ENCODE measurements at regions not wholly inside any gene's neighbourhood (a gene's known extent, or its start where the extent isn't known, plus 50 kb on each side); places are given as distances from the start of the nearest gene placed in this dataset.

GRCh38 chr22:49184736-49185135, 642.9 kb downstream of the BRD1 start:
- Histone ChIP-seq H3K27ac (no peak overlapping the region), H3K9me3 (no peaks in the 10 kb centered on the region), H3K36me3 (no peaks in the 10 kb centered on the region), H3K4me3 (no peak overlapping the region), H3K27me3 (peaks cover 0 to 20% (median 0%) of the 10 kb centered on the region in 3 donors), H3K4me1 (no peaks in the 10 kb centered on the region)
- WGBS, 2 donors: 91% methylated on average over 15 of the region's 15 CpGs
- TF ChIP-seq EP300 (IDR thresholded peaks at IDR 0.05): no peak
- no peak for TF ChIP-seq POLR2A (IDR thresholded peaks at IDR 0.05)
- TF ChIP-seq POLR2AphosphoS5 (IDR thresholded peaks at IDR 0.05): no peak
- no peak for TF ChIP-seq CTCF (IDR thresholded peaks at IDR 0.05)
- DNase-seq: no peak
- intact Hi-C loops (cut with DNase I): no loop called here

- intact Hi-C loops (cut with DNase I): no loop called here
- 80 to 84% methylated on average over 26 of the region's 26 CpGs for WGBS, 2 donors
- Histone ChIP-seq H3K27me3 (peaks cover 0 to 22% (median 0%) of the 10 kb centered on the region in 3 donors), H3K36me3 (no peaks in the 10 kb centered on the region), H3K4me3 (no peak overlapping the region), H3K9me3 (no peaks in the 10 kb centered on the region), H3K27ac (no peak overlapping the region), H3K4me1 (no peaks in the 10 kb centered on the region)
- no peak for DNase-seq
- TF ChIP-seq POLR2A (IDR thresholded peaks at IDR 0.05): no peak
Observed at GRCh38 chr22:49183826-49184216, 643.9 kb downstream of the BRD1 start.

DNA sequence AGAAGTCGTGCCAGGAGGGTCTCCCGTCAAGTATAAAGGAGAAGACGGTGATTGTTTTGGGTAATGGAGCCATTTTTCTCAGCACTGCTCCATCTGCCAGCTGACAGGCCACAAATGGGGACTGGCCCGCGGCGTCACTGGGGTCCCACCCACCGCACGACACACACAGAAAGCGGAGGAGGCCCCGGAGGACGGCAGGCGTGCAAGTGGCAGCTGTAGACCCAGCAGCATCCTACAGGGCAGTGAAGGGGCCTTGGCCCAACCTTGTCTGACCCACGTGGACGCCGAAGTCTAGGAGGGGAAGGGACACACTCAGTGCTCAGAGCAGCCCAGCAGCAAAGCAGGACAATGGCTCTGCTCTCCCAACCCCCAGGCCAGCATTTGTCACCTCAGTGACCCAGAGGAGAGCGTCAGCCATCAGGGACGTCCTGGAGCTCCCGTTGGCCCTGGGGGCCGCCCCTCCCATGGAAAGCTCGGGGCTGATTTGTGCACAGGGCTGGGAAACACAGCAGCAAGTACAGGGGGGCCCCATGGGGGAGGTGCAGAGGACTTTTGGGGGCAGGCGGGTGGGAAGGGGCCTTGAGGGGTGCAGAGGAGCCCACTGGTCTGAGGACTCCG, 644.4 kb downstream of the BRD1 start:
- Histone ChIP-seq H3K4me3 (no peak overlapping the region), H3K9me3 (no peaks in the 10 kb centered on the region), H3K36me3 (no peaks in the 10 kb centered on the region), H3K27me3 (peaks cover 0 to 27% (median under 1%) of the 10 kb centered on the region in 3 donors), H3K27ac (no peak overlapping the region), H3K4me1 (no peaks in the 10 kb centered on the region)
- no peak for DNase-seq
- TF ChIP-seq CTCF (IDR thresholded peaks at IDR 0.05) (no peak), POLR2AphosphoS5 (IDR thresholded peaks at IDR 0.05) (no peak), EP300 (IDR thresholded peaks at IDR 0.05) (no peak), POLR2A (IDR thresholded peaks at IDR 0.05) (no peak)
- intact Hi-C loops (cut with DNase I): no loop called here
- WGBS, 2 donors: 72 to 74% methylated on average over 22 of the region's 22 CpGs

- no peaks in the 10 kb centered on the region for H3K9me3 ChIP-seq
- no peak for DNase-seq
- H3K36me3 ChIP-seq: no peaks in the 10 kb centered on the region
- no peak overlapping the region for H3K4me3 ChIP-seq
- no peak overlapping the region for H3K27ac ChIP-seq
- WGBS, 2 donors: 88 to 89% methylated on average over 20 of the region's 20 CpGs
- no peaks in the 10 kb centered on the region for H3K4me1 ChIP-seq
- peaks cover 0 to 33% (median 7%) of the 10 kb centered on the region in 3 donors for H3K27me3 ChIP-seq
- TF ChIP-seq POLR2AphosphoS5 (IDR thresholded peaks at IDR 0.05) (no peak), POLR2A (IDR thresholded peaks at IDR 0.05) (no peak), CTCF (IDR thresholded peaks at IDR 0.05) (no peak), EP300 (IDR thresholded peaks at IDR 0.05) (no peak)
- intact Hi-C loops (cut with DNase I): no loop called here
Observed at GRCh38 chr22:49182416-49182815, 645.3 kb downstream of the BRD1 start.

- WGBS, 2 donors: 82 to 89% methylated on average over 15 of the region's 15 CpGs
Observed at GRCh38 chr22:49181942-49182341, 645.7 kb downstream of the BRD1 start.

More at GRCh38 chr22:49181942-49182341, 645.7 kb downstream of the BRD1 start:
- Histone ChIP-seq H3K27ac (no peak overlapping the region), H3K4me1 (no peaks in the 10 kb centered on the region), H3K4me3 (no peak overlapping the region), H3K9me3 (no peaks in the 10 kb centered on the region), H3K27me3 (peaks cover 0 to 35% (median 7%) of the 10 kb centered on the region in 3 donors), H3K36me3 (no peaks in the 10 kb centered on the region)
- TF ChIP-seq EP300 (IDR thresholded peaks at IDR 0.05): no peak
- TF ChIP-seq POLR2A (IDR thresholded peaks at IDR 0.05): no peak
- TF ChIP-seq CTCF (IDR thresholded peaks at IDR 0.05): no peak
- TF ChIP-seq POLR2AphosphoS5 (IDR thresholded peaks at IDR 0.05): no peak
- DNase-seq: no peak
- intact Hi-C loops (cut with DNase I): no loop called here
